HCT116 (cell line): ENCODE measurements at regions not wholly inside any gene's neighbourhood (a gene's known extent, or its start where the extent isn't known, plus 50 kb on each side); places are given as distances from the start of the nearest gene placed in this dataset.

ENCODE experiments used
- ATAC-seq: fragments of 200-7000 bp; cut with Tn5 transposase; 2 replicates; pipeline ENCODE4 v1.9.1; 2020; ENCODE audit warnings: mild to moderate bottlenecking, moderate library complexity
- BruUV-seq: library from RNA; stranded (reverse); fragments of 400-500 nt; replicated peaks from 2 replicates; lab custom pipeline; 2021; lab: Mats Ljungman, UMichigan
- CTCF ChIA-PET: fragments of 300-600 bp; sonication (Branson Sonifier 250); formaldehyde crosslinking; loops from one replicate; lab custom pipeline; 2021; ENCODE audit warnings: antibody characterized with exemption; lab: Charles Lee
- POLR2A ChIA-PET: fragments of 300-600, 350-600 bp; sonication (Branson Sonifier 250); formaldehyde crosslinking; loops from one replicate; lab custom pipeline; 2021; ENCODE audit warnings: antibody characterized with exemption; lab: Charles Lee
- RAD21 ChIA-PET, 2 experiments: fragments of 300-600 bp; sonication (Branson Sonifier 250); formaldehyde crosslinking; loops; one replicate each; lab custom pipeline; 2023; ENCODE audit warnings: low total read pairs in 2 of 2; ENCODE audit not compliant: uncharacterized antibody in 2 of 2, unreplicated experiment in 2 of 2, low non-redundant PET in 1 of 2; lab: Charles Lee
- DNase-seq: peaks from one replicate; pipeline ENCODE4 v3.0.0-alpha.2; 2010; ENCODE audit warnings: low read depth, low spot score
- H2AFZ ChIP-seq: fragments of 200-600 bp; shearing (Covaris generic), sonication (generic); 2 replicates; pipeline ENCODE4 v1.6.1; 2017; ENCODE audit warnings: low read depth, mixed run types, mixed read lengths, antibody characterized with exemption, low read length; ENCODE audit not compliant: poor library complexity, severe bottlenecking
- H3K27ac ChIP-seq: 2 replicates; pipeline ENCODE4 v1.5.1; 2012; ENCODE audit warnings: low read depth, low read length
- H3K27me3 ChIP-seq: fragments of 200-600 bp; sonication (generic); 2 replicates; pipeline ENCODE4 v1.6.1; 2016; ENCODE audit warnings: mixed run types, low read length, mixed read lengths; ENCODE audit not compliant: insufficient read depth
- H3K36me3 ChIP-seq, 2 experiments: fragments of 200-500 bp in 1 of 2; fragments of 200-600 bp in 1 of 2; sonication (Bioruptor generic) in 1 of 2; sonication (generic) in 1 of 2; 2 replicates each; pipeline versions ENCODE4 v1.5.1 to v1.6.1; 2014 to 2016; ENCODE audit warnings: low read length in 2 of 2, inconsistent platforms in 1 of 2, mixed read lengths in 1 of 2, mixed run types in 1 of 2; ENCODE audit not compliant: insufficient read depth in 2 of 2, control insufficient read depth in 1 of 2
- H3K4me1 ChIP-seq, 2 experiments: fragments of 200-600 bp in 1 of 2; sonication (generic) in 1 of 2; 2 replicates each; pipeline versions ENCODE4 v1.5.1 to v1.6.1; 2012 to 2017; ENCODE audit warnings: low read length in 2 of 2, inconsistent platforms in 1 of 2, mild to moderate bottlenecking in 1 of 2, mixed read lengths in 1 of 2, mixed run types in 1 of 2, moderate library complexity in 1 of 2; ENCODE audit not compliant: insufficient read depth in 2 of 2, control insufficient read depth in 1 of 2
- H3K4me2 ChIP-seq: fragments of 200-600 bp; sonication (generic); 2 replicates; pipeline ENCODE4 v1.6.1; 2017; ENCODE audit warnings: mixed run types, low read length, mixed read lengths
- H3K4me3 ChIP-seq, 2 experiments: fragments of 200-600 bp in 1 of 2; sonication (generic) in 1 of 2; replicated peaks in 1 of 2; 2 replicates each; pipeline ENCODE4 v1.5.1; 2011 to 2016; ENCODE audit warnings: low read length in 2 of 2, control low read depth in 1 of 2, low read depth in 1 of 2, mild to moderate bottlenecking in 1 of 2, mixed read lengths in 1 of 2, mixed run types in 1 of 2
- H3K79me2 ChIP-seq: fragments of 200-600 bp; sonication (generic); 2 replicates; pipeline ENCODE4 v1.6.1; 2017; ENCODE audit warnings: mild to moderate bottlenecking, mixed run types, low read length, moderate library complexity, mixed read lengths; ENCODE audit not compliant: insufficient read depth
- H3K9ac ChIP-seq: fragments of 200-600 bp; sonication (generic); 2 replicates; pipeline ENCODE4 v1.6.1; 2016; ENCODE audit warnings: low read length, mixed read lengths
- H3K9me2 ChIP-seq: fragments of 200-600 bp; sonication (generic), shearing (Covaris generic); 2 replicates; pipeline ENCODE4 v1.6.1; 2017; ENCODE audit warnings: mixed run types, mild to moderate bottlenecking, moderate library complexity; ENCODE audit not compliant: insufficient read depth
- H3K9me3 ChIP-seq, 2 experiments: fragments of 200-500 bp in 1 of 2; fragments of 200-600 bp in 1 of 2; sonication (Bioruptor generic) in 1 of 2; sonication (generic) in 1 of 2; 2 replicates each; pipeline ENCODE4 v1.6.1; 2014 to 2017; ENCODE audit warnings: low read length in 2 of 2, mixed read lengths in 2 of 2, inconsistent platforms in 1 of 2, low read depth in 1 of 2, mild to moderate bottlenecking in 1 of 2, mixed run types in 1 of 2, moderate library complexity in 1 of 2; ENCODE audit not compliant: control insufficient read depth in 1 of 2, insufficient read depth in 1 of 2
- H4K20me1 ChIP-seq: fragments of 200-600 bp; sonication (generic), shearing (Covaris generic); 2 replicates; pipeline ENCODE4 v1.6.1; 2017; ENCODE audit warnings: mixed run types, mild to moderate bottlenecking, moderate library complexity; ENCODE audit not compliant: insufficient read depth
- CEBPB ChIP-seq: IDR thresholded peaks from 2 replicates; pipeline ENCODE4 v1.6.1; 2012; ENCODE audit warnings: low read depth
- EGR1 ChIP-seq: IDR thresholded peaks from 2 replicates; pipeline ENCODE4 v1.6.1; 2012; ENCODE audit warnings: low read depth
- ELF1 ChIP-seq: IDR thresholded peaks from 2 replicates; pipeline ENCODE4 v1.6.1; 2012; ENCODE audit warnings: low read depth, borderline replicate concordance
- EZH2 ChIP-seq: fragments of 200-600 bp; sonication (generic); IDR thresholded peaks from 2 replicates; pipeline ENCODE4 v1.6.1; 2017; ENCODE audit warnings: antibody characterized with exemption, mixed run types
- FOSL1 ChIP-seq: IDR thresholded peaks from 2 replicates; pipeline ENCODE4 v1.6.1; 2012; ENCODE audit warnings: low read depth
- JUND ChIP-seq: IDR thresholded peaks from 2 replicates; pipeline ENCODE4 v1.6.1; 2012
- POLR2AphosphoS5 ChIP-seq: IDR thresholded peaks from 2 replicates; pipeline ENCODE4 v1.6.1; 2011; ENCODE audit warnings: mild to moderate bottlenecking, low read depth, low read length, moderate library complexity
- RAD21 ChIP-seq: IDR thresholded peaks from 2 replicates; pipeline ENCODE4 v1.6.1; 2012; ENCODE audit warnings: low read depth, mild to moderate bottlenecking
- SP1 ChIP-seq: IDR thresholded peaks from 2 replicates; pipeline ENCODE4 v1.6.1; 2012; ENCODE audit warnings: low read depth
- SRF ChIP-seq: IDR thresholded peaks from 2 replicates; pipeline ENCODE4 v1.6.1; 2012; ENCODE audit warnings: low read depth
- TCF7L2 ChIP-seq: IDR thresholded peaks from 2 replicates; pipeline ENCODE4 v1.7.0; 2011; ENCODE audit warnings: borderline replicate concordance, inconsistent platforms; ENCODE audit not compliant: insufficient read depth, insufficient read length; ENCODE audit errors: extremely low read depth
- ZFX ChIP-seq: fragments of 450-650 bp; IDR thresholded peaks from 2 replicates; pipeline ENCODE4 v1.6.1; 2017
- ZNF274 ChIP-seq: fragments of 200-500 bp; sonication (Bioruptor generic); IDR thresholded peaks from 2 replicates; pipeline ENCODE4 v1.6.1; 2014; ENCODE audit warnings: mild to moderate bottlenecking, low read depth, low read length, inconsistent platforms
- intact Hi-C: fragments of 100-400 bp; cut with micrococcal nuclease; formaldehyde crosslinking; loops from 2 replicates; pipeline ENCODE4 v1.10.0; 2022
- TF ChIP-seq, protein P1 (sequence below): IDR thresholded peaks from 2 replicates; pipeline ENCODE4 v1.6.1; 2012
- TF ChIP-seq, protein P2 (sequence below), 3 experiments: fragments of 200-600 bp in 1 of 3; sonication (generic) in 1 of 3; IDR thresholded peaks in 2 of 3; conservative IDR thresholded peaks in 1 of 3; 2 replicates each; pipeline ENCODE4 v1.5.1; 2012 to 2017; ENCODE audit warnings: low read depth in 2 of 3, low read length in 2 of 3, antibody characterized with exemption in 1 of 3, borderline replicate concordance in 1 of 3, control low read depth in 1 of 3, mild to moderate bottlenecking in 1 of 3, mixed read lengths in 1 of 3, mixed run types in 1 of 3, moderate library complexity in 1 of 3; ENCODE audit not compliant: insufficient read depth in 1 of 3
- TF ChIP-seq, protein P3 (sequence below): IDR thresholded peaks from 2 replicates; pipeline ENCODE4 v1.6.1; 2012
- TF ChIP-seq, protein P4 (sequence below): IDR thresholded peaks from 2 replicates; pipeline ENCODE4 v1.6.1; 2012; ENCODE audit warnings: low read depth
- TF ChIP-seq, protein P5 (sequence below): IDR thresholded peaks from 2 replicates; pipeline ENCODE4 v1.6.1; 2011; ENCODE audit warnings: mild to moderate bottlenecking, low read length, moderate library complexity; ENCODE audit not compliant: insufficient replicate concordance; ENCODE audit errors: extremely low read depth

DNA sequence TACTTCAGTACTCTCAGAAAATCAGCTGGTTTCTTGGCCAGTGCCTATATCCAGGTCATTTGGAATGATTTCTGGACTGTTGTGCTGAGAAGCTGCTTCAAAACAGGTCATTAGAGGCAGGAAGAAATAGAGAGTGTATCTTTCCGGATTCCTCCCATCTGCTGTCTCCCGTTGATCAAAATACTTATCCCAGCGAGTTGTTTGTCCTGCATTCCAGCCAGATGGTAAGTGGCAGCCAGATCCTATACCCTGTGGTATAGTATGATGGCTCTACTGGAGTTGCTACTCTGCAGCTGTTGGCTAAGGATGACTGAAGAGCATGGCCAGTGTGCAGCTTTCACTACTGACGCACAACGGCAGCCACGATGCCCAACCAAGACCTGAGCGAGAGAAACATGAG, 560.9 kb upstream of the ANO5 start:
- POLR2A ChIA-PET: no interaction called here
- peaks cover 5 to 23% of the 10 kb centered on the region in 2 experiments; a peak in 2 of 4 replicates for H3K9me3 ChIP-seq
- H3K4me1 ChIP-seq: no peaks in the 10 kb centered on the region
- no peak overlapping the region for H3K9ac ChIP-seq
- no peak for ATAC-seq
- no peak for DNase-seq
- H3K9me2 ChIP-seq: no peaks in the 10 kb centered on the region
- no peak overlapping the region for H3K4me3 ChIP-seq
- no peak for TF ChIP-seq ZFX
- TF ChIP-seq EGR1: no peak
- TF ChIP-seq, protein P1, sequence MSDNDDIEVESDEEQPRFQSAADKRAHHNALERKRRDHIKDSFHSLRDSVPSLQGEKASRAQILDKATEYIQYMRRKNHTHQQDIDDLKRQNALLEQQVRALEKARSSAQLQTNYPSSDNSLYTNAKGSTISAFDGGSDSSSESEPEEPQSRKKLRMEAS: no peak
- TF ChIP-seq POLR2AphosphoS5: no peak
- TF ChIP-seq SRF: no peak
- TF ChIP-seq SP1: no peak
- TF ChIP-seq, protein P2, sequence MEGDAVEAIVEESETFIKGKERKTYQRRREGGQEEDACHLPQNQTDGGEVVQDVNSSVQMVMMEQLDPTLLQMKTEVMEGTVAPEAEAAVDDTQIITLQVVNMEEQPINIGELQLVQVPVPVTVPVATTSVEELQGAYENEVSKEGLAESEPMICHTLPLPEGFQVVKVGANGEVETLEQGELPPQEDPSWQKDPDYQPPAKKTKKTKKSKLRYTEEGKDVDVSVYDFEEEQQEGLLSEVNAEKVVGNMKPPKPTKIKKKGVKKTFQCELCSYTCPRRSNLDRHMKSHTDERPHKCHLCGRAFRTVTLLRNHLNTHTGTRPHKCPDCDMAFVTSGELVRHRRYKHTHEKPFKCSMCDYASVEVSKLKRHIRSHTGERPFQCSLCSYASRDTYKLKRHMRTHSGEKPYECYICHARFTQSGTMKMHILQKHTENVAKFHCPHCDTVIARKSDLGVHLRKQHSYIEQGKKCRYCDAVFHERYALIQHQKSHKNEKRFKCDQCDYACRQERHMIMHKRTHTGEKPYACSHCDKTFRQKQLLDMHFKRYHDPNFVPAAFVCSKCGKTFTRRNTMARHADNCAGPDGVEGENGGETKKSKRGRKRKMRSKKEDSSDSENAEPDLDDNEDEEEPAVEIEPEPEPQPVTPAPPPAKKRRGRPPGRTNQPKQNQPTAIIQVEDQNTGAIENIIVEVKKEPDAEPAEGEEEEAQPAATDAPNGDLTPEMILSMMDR (IDR thresholded peaks at IDR 0.05 in 2 of 3, conservative IDR thresholded peaks at IDR 0.05 in 1 of 3; ENCODE audit: borderline replicate concordance in 1 of 3, insufficient read depth in 1 of 3, low read depth in 2 of 3, low read length in 2 of 3): no peak
- TF ChIP-seq, protein P3, sequence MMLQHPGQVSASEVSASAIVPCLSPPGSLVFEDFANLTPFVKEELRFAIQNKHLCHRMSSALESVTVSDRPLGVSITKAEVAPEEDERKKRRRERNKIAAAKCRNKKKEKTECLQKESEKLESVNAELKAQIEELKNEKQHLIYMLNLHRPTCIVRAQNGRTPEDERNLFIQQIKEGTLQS: no peak
- no peak for TF ChIP-seq FOSL1
- TF ChIP-seq JUND: no peak
- no peak for TF ChIP-seq RAD21
- no peak for TF ChIP-seq TCF7L2
- TF ChIP-seq, protein P4, sequence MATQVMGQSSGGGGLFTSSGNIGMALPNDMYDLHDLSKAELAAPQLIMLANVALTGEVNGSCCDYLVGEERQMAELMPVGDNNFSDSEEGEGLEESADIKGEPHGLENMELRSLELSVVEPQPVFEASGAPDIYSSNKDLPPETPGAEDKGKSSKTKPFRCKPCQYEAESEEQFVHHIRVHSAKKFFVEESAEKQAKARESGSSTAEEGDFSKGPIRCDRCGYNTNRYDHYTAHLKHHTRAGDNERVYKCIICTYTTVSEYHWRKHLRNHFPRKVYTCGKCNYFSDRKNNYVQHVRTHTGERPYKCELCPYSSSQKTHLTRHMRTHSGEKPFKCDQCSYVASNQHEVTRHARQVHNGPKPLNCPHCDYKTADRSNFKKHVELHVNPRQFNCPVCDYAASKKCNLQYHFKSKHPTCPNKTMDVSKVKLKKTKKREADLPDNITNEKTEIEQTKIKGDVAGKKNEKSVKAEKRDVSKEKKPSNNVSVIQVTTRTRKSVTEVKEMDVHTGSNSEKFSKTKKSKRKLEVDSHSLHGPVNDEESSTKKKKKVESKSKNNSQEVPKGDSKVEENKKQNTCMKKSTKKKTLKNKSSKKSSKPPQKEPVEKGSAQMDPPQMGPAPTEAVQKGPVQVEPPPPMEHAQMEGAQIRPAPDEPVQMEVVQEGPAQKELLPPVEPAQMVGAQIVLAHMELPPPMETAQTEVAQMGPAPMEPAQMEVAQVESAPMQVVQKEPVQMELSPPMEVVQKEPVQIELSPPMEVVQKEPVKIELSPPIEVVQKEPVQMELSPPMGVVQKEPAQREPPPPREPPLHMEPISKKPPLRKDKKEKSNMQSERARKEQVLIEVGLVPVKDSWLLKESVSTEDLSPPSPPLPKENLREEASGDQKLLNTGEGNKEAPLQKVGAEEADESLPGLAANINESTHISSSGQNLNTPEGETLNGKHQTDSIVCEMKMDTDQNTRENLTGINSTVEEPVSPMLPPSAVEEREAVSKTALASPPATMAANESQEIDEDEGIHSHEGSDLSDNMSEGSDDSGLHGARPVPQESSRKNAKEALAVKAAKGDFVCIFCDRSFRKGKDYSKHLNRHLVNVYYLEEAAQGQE: no peak
- no peak for TF ChIP-seq EZH2
- TF ChIP-seq ZNF274: no peak
- no peak for TF ChIP-seq ELF1
- TF ChIP-seq, protein P5, sequence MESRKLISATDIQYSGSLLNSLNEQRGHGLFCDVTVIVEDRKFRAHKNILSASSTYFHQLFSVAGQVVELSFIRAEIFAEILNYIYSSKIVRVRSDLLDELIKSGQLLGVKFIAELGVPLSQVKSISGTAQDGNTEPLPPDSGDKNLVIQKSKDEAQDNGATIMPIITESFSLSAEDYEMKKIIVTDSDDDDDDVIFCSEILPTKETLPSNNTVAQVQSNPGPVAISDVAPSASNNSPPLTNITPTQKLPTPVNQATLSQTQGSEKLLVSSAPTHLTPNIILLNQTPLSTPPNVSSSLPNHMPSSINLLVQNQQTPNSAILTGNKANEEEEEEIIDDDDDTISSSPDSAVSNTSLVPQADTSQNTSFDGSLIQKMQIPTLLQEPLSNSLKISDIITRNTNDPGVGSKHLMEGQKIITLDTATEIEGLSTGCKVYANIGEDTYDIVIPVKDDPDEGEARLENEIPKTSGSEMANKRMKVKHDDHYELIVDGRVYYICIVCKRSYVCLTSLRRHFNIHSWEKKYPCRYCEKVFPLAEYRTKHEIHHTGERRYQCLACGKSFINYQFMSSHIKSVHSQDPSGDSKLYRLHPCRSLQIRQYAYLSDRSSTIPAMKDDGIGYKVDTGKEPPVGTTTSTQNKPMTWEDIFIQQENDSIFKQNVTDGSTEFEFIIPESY: no peak
- TF ChIP-seq CEBPB: no peak
- H3K4me2 ChIP-seq: no peak overlapping the region
- CTCF ChIA-PET: no interaction called here
- RAD21 ChIA-PET: no interaction called here
- H3K79me2 ChIP-seq: no peaks in the 10 kb centered on the region
- no peaks in the 10 kb centered on the region for H4K20me1 ChIP-seq
- no TSS peak for BruUV-seq
- H3K27ac ChIP-seq: no peak overlapping the region
- no peaks in the 10 kb centered on the region for H3K36me3 ChIP-seq
- H3K27me3 ChIP-seq: no peaks in the 10 kb centered on the region
- H2AFZ ChIP-seq: no peak overlapping the region
- intact Hi-C loops: no loop called here
